NCI-H1417 (cell line): ENCODE measurements at regions not wholly inside any gene's neighbourhood (a gene's known extent, or its start where the extent isn't known, plus 50 kb on each side); places are given as distances from the start of the nearest gene placed in this dataset.
A peak's percentile ranks its signal among the peaks of the same experiment; 100 is the strongest.

ENCODE experiments used
- DNase-seq, 3 experiments: peaks; one replicate each; lab custom pipeline; 2025; lab: John Stamatoyannopoulos, UW

DNA sequence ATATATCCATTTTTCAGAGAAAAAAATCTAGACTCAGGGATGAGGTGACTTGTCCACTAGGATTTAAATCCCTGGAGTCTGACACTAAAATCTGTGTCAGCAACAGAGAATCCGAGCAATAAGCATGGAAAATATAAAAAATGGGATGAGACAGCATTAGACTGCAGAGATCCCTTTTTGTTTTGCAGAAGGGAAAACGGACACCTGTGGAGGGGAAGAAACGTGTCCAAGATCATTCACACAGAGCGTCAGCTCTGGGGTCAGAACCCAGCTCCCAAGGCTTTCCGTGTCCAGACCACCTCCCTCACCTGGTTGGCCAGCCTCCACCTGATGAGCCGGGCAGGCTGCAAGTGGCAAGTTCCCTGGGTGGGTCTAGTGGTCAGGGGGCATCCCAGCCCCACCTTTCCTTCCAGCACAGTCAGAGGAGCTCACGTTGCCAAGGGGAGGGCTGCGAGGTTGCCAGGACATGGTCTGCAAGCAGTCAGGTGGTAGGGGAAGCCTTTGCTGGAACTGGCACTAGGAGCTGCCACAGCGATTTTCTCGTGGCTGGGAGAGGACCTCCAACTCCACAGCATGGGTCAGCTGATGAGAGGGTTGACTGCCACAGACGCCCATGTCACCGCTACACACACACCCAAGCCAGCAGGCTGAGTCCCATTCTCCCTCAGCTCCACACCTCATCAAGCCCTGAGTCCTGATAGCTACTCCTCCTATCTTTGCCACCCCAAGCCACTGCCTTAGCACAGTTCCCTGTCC, 65.9 kb upstream of the CPLX2 start:
- DNase-seq = no peak

- DNase-seq = no peak
Observed at GRCh38 chr5:175808711-175809110, 62.7 kb upstream of the CPLX2 start.

DNA sequence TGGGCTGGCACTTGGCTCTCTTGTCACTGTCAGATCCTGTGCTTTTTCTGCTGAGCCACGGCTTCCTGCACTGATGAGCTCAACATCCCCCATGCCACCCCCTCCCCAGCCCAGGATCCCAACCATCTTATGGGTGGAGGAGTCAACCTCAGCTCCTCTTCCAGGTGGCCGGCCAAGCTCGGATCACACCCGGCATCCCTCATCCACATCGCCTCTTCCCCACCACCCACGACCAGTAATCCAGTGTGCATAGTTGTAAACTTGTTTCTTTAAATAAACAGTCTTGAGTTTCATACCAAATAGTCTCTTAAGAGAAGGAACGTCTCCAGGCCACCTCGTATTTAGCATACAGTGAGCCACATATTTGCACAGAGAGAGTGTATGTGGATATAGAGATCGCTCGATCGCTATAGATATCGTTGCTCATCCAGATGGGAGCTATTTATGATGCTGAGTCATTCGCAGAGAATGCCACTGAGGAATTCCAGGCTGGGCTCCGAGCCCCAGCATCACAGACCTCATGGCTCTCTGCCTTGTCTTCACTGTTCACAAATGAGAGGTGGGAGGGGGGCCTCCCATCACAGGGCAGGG, 61.8 kb upstream of the CPLX2 start:
- DNase-seq = no peak

DNA sequence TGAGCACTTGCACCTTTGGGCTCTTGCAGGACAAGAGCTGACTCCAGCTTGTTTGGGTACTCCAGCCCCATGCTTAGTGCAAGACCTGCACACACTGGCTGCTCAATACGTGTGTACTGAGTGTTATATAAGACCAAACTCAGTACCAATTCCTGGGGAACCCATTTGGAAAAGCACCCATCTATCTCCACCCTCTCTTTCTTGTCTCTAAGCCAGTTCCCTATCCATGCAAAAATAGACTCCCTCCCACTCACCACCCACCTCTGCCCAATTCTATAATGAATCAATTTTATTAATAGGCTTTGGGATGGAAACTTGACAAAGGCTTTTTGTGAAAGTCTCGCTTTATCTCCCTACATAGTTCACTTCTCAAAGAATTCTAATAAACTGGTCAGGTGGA, 60.9 kb upstream of the CPLX2 start:
- DNase-seq = no peak

GRCh38 chr5:175811589-175811988, 59.8 kb upstream of the CPLX2 start:
- DNase-seq = no peak

GRCh38 chr5:175813943-175814630, 57.3 kb upstream of the CPLX2 start:
- no peak for DNase-seq

GRCh38 chr5:175814691-175815090, 56.7 kb upstream of the CPLX2 start:
- no peak for DNase-seq

DNA sequence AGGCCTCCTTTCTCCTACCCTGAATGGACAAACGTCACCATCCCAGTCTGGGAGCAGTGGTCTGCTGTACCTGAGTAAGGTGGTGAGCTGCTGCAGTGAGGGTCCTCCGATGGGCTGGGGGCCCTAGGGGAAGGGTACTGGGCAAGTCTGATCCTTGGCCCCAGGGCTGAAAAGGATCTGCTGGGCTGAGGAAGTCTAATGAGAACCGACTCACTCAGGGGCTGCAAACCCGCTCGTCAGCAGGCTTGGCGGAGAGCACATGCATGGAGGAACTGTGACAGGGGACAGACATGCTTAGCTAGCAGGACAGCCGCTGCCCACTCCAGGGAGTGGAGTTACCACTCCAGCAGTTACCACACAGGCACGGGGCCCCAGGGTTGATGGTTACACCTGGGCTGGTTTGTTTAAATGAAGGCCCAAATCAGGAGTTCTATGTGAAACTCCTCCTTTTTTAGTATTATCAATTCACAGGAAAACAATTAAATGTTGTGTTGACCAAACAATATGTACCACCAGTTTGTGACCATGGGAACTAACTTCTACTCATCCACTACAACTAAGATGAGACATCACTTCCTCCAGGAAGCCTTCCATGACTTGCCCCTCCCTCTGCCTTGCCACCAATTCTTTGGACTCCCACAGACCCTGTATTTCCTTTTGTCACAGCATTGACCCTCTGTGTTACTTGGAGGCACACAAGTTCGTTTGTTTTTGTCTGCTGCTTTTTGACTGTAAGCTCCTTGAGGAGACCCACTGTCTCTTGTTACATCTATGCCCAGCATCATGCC, 56.1 kb upstream of the CPLX2 start:
- DNase-seq = no peak

DNA sequence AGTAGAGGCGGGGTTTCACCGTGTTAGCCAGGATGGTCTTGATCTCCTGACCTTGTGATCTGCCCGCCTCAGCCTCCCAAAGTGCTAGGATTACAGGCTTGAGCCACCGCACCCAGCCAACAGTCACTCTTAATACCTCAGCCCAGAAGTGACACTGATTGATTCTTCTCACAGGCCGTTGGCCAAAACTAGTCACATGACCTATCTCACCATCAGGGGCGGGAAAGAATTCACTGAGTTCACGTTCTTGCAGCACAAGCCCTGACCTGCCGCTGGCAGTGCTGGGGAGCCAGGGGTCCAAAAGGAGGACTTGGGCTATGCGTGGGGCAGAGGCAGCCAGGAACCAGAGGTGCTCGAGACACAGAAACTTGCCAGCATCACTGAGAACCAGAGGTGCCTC, 55.0 kb upstream of the CPLX2 start:
- no peak for DNase-seq

- DNase-seq = no peak
Observed at GRCh38 chr5:175819090-175819425, 52.3 kb upstream of the CPLX2 start.

- DNase-seq = peak in 2 of 3 experiments; percentile 40 to 88
Observed at GRCh38 chr5:175820230-175820629, 51.1 kb upstream of the CPLX2 start.
